IMR-90 (cell line): ENCODE measurements at regions not wholly inside any gene's neighbourhood (a gene's known extent, or its start where the extent isn't known, plus 50 kb on each side); places are given as distances from the start of the nearest gene placed in this dataset.
A peak's percentile ranks its signal among the peaks of the same experiment; 100 is the strongest.

Experiments used
- ATAC-seq: fragments of 200-7000 bp; cut with Tn5 transposase; 2 replicates; pipeline ENCODE4 v1.9.1; 2020; ENCODE audit warnings: low read depth, mild to moderate bottlenecking, moderate library complexity
- BruUV-seq: library from RNA; stranded (reverse); fragments of 400-500 nt; replicated peaks from 2 replicates; lab custom pipeline; 2021; lab: Mats Ljungman, UMichigan
- CTCF ChIA-PET: fragments of 300-600 bp; formaldehyde crosslinking; extraction: SDS; loops from one replicate; lab custom pipeline; 2021; ENCODE audit warnings: antibody characterized with exemption; lab: Yijun Ruan, JAX
- POLR2A ChIA-PET: fragments of 300-600 bp; sonication (Branson Sonifier 250); formaldehyde crosslinking; loops from one replicate; lab custom pipeline; 2022; ENCODE audit warnings: antibody characterized with exemption; ENCODE audit not compliant: unreplicated experiment; lab: Charles Lee
- DNase-seq: peaks from one replicate; pipeline ENCODE4 v3.0.0; 2013
- H2AFZ ChIP-seq: replicated peaks from 2 replicates; pipeline ENCODE3; 2013; ENCODE audit warnings: low read length, mild to moderate bottlenecking; ENCODE audit not compliant: poor library complexity
- H2AK5ac ChIP-seq: 2 replicates; pipeline ENCODE4 v1.6.1; 2013; ENCODE audit warnings: low read depth, low read length, inconsistent platforms
- H2AK9ac ChIP-seq: replicated peaks from 2 replicates; pipeline ENCODE3; 2013; ENCODE audit warnings: mild to moderate bottlenecking, low read depth, low read length, moderate library complexity; ENCODE audit not compliant: poor library complexity
- H2BK120ac ChIP-seq: 2 replicates; pipeline ENCODE4 v1.6.1; 2013; ENCODE audit warnings: low read depth, low read length, inconsistent platforms
- H2BK15ac ChIP-seq: 3 replicates; pipeline ENCODE4 v1.6.1; 2013; ENCODE audit warnings: low read depth, low read length, inconsistent platforms
- H2BK20ac ChIP-seq: 2 replicates; pipeline ENCODE4 v1.6.1; 2013; ENCODE audit warnings: low read depth, mild to moderate bottlenecking, inconsistent platforms, low read length, moderate library complexity
- H2BK5ac ChIP-seq: 2 replicates; pipeline ENCODE4 v1.6.1; 2013; ENCODE audit warnings: mild to moderate bottlenecking, low read depth, low read length, inconsistent platforms; ENCODE audit not compliant: poor library complexity, severe bottlenecking
- H3K14ac ChIP-seq: replicated peaks from 2 replicates; pipeline ENCODE4 v1.6.1; 2013; ENCODE audit warnings: low read depth, low read length, inconsistent platforms
- H3K18ac ChIP-seq: 2 replicates; pipeline ENCODE4 v1.6.1; 2013; ENCODE audit warnings: low read depth, low read length, control low read depth
- H3K23ac ChIP-seq: 2 replicates; pipeline ENCODE4 v1.6.1; 2013; ENCODE audit warnings: low read depth, low read length, inconsistent platforms
- H3K27ac ChIP-seq: 2 replicates; pipeline ENCODE4 v1.5.1; 2013; ENCODE audit warnings: mild to moderate bottlenecking, control low read depth, low read length; ENCODE audit not compliant: insufficient read depth
- H3K27me3 ChIP-seq: 2 replicates; pipeline ENCODE4 v1.6.1; 2013; ENCODE audit warnings: low read length; ENCODE audit not compliant: control insufficient read depth, insufficient read depth
- H3K36me3 ChIP-seq: 2 replicates; pipeline ENCODE4 v1.6.1; 2013; ENCODE audit warnings: low read length, mixed read lengths; ENCODE audit not compliant: control insufficient read depth, insufficient read depth
- H3K4ac ChIP-seq: 2 replicates; pipeline ENCODE4 v1.6.1; 2013; ENCODE audit warnings: low read depth, low read length, inconsistent platforms
- H3K4me1 ChIP-seq: 2 replicates; pipeline ENCODE4 v1.6.1; 2013; ENCODE audit warnings: low read length, mixed read lengths; ENCODE audit not compliant: control insufficient read depth, insufficient read depth
- H3K4me2 ChIP-seq: 2 replicates; pipeline ENCODE4 v1.6.1; 2013; ENCODE audit warnings: low read depth, mild to moderate bottlenecking, control low read depth, low read length, moderate library complexity
- H3K4me3 ChIP-seq: 2 replicates; pipeline ENCODE4 v1.5.1; 2013; ENCODE audit warnings: low read depth, mild to moderate bottlenecking, control low read depth, low read length, moderate library complexity; ENCODE audit not compliant: insufficient read depth
- H3K56ac ChIP-seq: 2 replicates; pipeline ENCODE4 v1.6.1; 2013; ENCODE audit warnings: low read length, inconsistent platforms; ENCODE audit not compliant: insufficient read depth; ENCODE audit errors: extremely low read depth
- H3K79me1 ChIP-seq, 2 experiments: 2 replicates each; pipeline ENCODE4 v1.6.1; 2013; ENCODE audit warnings: low read length in 2 of 2, inconsistent platforms in 1 of 2, low read depth in 1 of 2
- H3K9ac ChIP-seq: 2 replicates; pipeline ENCODE4 v1.6.1; 2013; ENCODE audit warnings: low read depth, low read length, control low read depth
- H3K9me1 ChIP-seq: 2 replicates; pipeline ENCODE4 v1.6.1; 2013; ENCODE audit warnings: low read length, inconsistent platforms; ENCODE audit not compliant: insufficient read depth
- H3K9me3 ChIP-seq: 2 replicates; pipeline ENCODE4 v1.6.1; 2013; ENCODE audit warnings: low read length; ENCODE audit not compliant: control insufficient read depth, insufficient read depth
- H4K20me1 ChIP-seq: 2 replicates; pipeline ENCODE4 v1.6.1; 2013; ENCODE audit warnings: low read length, inconsistent platforms; ENCODE audit not compliant: insufficient read depth
- H4K5ac ChIP-seq: 2 replicates; pipeline ENCODE4 v1.6.1; 2013; ENCODE audit warnings: mild to moderate bottlenecking, low read depth, low read length, control low read depth
- H4K8ac ChIP-seq, 2 experiments: 2 replicates each; pipeline ENCODE4 v1.6.1; 2013; ENCODE audit warnings: low read depth in 2 of 2, low read length in 2 of 2, control low read depth in 1 of 2, inconsistent platforms in 1 of 2
- H4K91ac ChIP-seq: 2 replicates; pipeline ENCODE4 v1.6.1; 2013; ENCODE audit warnings: low read depth, low read length, inconsistent platforms; ENCODE audit not compliant: insufficient read depth
- FOS ChIP-seq: fragments of 150-350 bp; IDR thresholded peaks from 2 replicates; pipeline ENCODE4 v1.6.1; 2016; ENCODE audit warnings: low read depth, low read length
- RAD21 ChIP-seq: IDR thresholded peaks from 2 replicates; pipeline ENCODE4 v1.6.1; 2012; ENCODE audit warnings: low read length, improper control_type of control experiment
- dilution Hi-C: fragments of 300-500 bp; cut with HindIII; formaldehyde crosslinking; loops from one replicate; pipeline ENCODE4 v1.14.3; 2018; ENCODE audit warnings: low sequenced_read_pairs; ENCODE audit not compliant: unreplicated experiment
- in situ Hi-C: fragments of 300-500 bp; cut with MboI; formaldehyde crosslinking; loops from 3 replicates; pipeline ENCODE4 v1.14.3; 2019; ENCODE audit warnings: low sequenced_read_pairs, inconsistent platforms, mixed read lengths
- intact Hi-C: fragments of 100-400 bp; cut with micrococcal nuclease; formaldehyde crosslinking; loops from 2 replicates; pipeline ENCODE4 v1.10.0; 2022

DNA sequence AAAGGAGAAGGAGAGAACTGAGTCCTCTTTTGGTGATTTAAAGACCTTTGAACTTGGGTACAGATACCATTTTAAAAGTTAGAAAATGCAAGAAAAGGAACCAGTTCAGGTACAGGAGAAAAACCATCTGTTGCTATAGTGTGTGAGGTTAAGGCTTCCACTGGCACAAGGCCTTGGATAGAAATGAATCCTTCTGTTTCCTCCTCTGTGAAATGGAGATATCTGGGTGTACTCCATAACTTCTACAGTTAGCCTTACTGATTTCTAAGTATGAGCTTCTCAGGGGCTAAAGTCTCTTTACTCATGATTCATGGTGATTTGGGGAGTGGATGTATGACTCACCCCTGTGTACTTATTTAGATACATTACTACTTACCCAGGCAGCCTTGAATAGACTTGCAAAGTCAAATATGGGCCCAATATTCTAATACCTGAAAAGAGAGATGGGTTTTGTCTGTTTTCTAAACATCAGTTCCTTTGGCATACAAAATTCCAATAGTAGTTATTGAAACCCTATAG lies 117.2 kb upstream of the ADO start:
- Histone ChIP-seq H3K4me3 (no peak overlapping the region), H3K18ac (no peak overlapping the region), H3K56ac (no peak overlapping the region), H3K4ac (no peak overlapping the region), H3K4me2 (no peak overlapping the region), H3K9me1 (no peaks in the 10 kb centered on the region), H4K5ac (no peak overlapping the region), H2BK5ac (no peak overlapping the region), H3K23ac (no peak overlapping the region), H3K14ac (no peak overlapping the region), H4K8ac (no peak overlapping the region), H2AK9ac (no peak overlapping the region), H3K27ac (no peak overlapping the region), H2BK15ac (no peak overlapping the region), H3K9ac (no peak overlapping the region), H2BK20ac (no peak overlapping the region), H3K36me3 (no peaks in the 10 kb centered on the region), H3K9me3 (no peaks in the 10 kb centered on the region; the same call in 1 of the 2 replicates), H2BK120ac (no peak overlapping the region), H4K20me1 (no peaks in the 10 kb centered on the region), H2AK5ac (no peak overlapping the region), H4K91ac (no peak overlapping the region), H2AFZ (no peak overlapping the region), H3K4me1 (no peaks in the 10 kb centered on the region), H3K79me1 (no peaks in the 10 kb centered on the region), H3K27me3 (peaks cover 1% of the 10 kb centered on the region; the same call in 1 of the 2 replicates)
- in situ Hi-C loops: no loop called here
- no TSS peak for BruUV-seq
- peak; percentile 38 for DNase-seq
- TF ChIP-seq FOS (peak; percentile 42; the same call in 1 of the 2 replicates), RAD21 (no peak)
- dilution Hi-C loops: no loop called here
- intact Hi-C loops: no loop called here
- ChIA-PET CTCF (no interaction called here), POLR2A (no interaction called here)
- no peak for ATAC-seq
